ENCODE measurements at regions not wholly inside any gene's neighbourhood (a gene's known extent, or its start where the extent isn't known, plus 50 kb on each side); places are given as distances from the start of the nearest gene placed in this dataset.

GRCh38 chr4:54915276-54915675 lies 210.1 kb downstream of the KDR start:
- DNase-seq (ENCODE audit: low spot score) = no peak

GRCh38 chr4:54914781-54915180 lies 210.6 kb downstream of the KDR start:
- no peak for DNase-seq (ENCODE audit: low spot score)

- DNase-seq (ENCODE audit: low spot score) = no peak
These were observed 211.5 kb downstream of the KDR start for GRCh38 chr4:54913751-54914526.

- DNase-seq (ENCODE audit: low spot score) = no peak
These were observed 213.2 kb downstream of the KDR start for GRCh38 chr4:54912155-54912554.

- DNase-seq (ENCODE audit: low spot score) = no peak
These were observed 215.4 kb downstream of the KDR start for GRCh38 chr4:54909961-54910360.

- no peak for DNase-seq (ENCODE audit: low spot score)
These were observed 216.6 kb downstream of the KDR start for GRCh38 chr4:54908763-54909162.

- no peak for DNase-seq (ENCODE audit: low spot score)
These were observed 220.4 kb downstream of the KDR start for GRCh38 chr4:54904953-54905352.

GRCh38 chr4:54902976-54903375 lies 222.4 kb downstream of the KDR start:
- no peak for DNase-seq (ENCODE audit: low spot score)

- peak; percentile 32 for DNase-seq (ENCODE audit: low spot score)
These were observed 223.1 kb downstream of the KDR start for GRCh38 chr4:54902271-54902670.

- no peak for DNase-seq (ENCODE audit: low spot score)
These were observed 224.2 kb downstream of the KDR start for GRCh38 chr4:54901202-54901601.

- DNase-seq (ENCODE audit: low spot score) = no peak
These were observed 226.6 kb downstream of the KDR start for GRCh38 chr4:54898656-54899340.

- DNase-seq (ENCODE audit: low spot score) = no peak
These were observed 227.3 kb downstream of the KDR start for GRCh38 chr4:54898056-54898562.

- DNase-seq (ENCODE audit: low spot score) = no peak
These were observed 227.8 kb downstream of the KDR start for GRCh38 chr4:54897590-54897989.

- no peak for DNase-seq (ENCODE audit: low spot score)
These were observed 224.9 kb downstream of the KIT start for GRCh38 chr4:54882616-54883015.

- peak; percentile 47 for DNase-seq (ENCODE audit: low spot score)
These were observed 221.8 kb downstream of the KIT start for GRCh38 chr4:54879576-54879975.

- peak; percentile 16 for DNase-seq (ENCODE audit: low spot score)
These were observed 219.2 kb downstream of the KIT start for GRCh38 chr4:54877006-54877405.

- no peak for DNase-seq (ENCODE audit: low spot score)
These were observed 214.5 kb downstream of the KIT start for GRCh38 chr4:54872261-54872660.

GRCh38 chr4:54863571-54864255 lies 206.0 kb downstream of the KIT start:
- DNase-seq (ENCODE audit: low spot score) = no peak

- DNase-seq (ENCODE audit: low spot score) = no peak
These were observed 203.4 kb downstream of the KIT start for GRCh38 chr4:54861201-54861600.

GRCh38 chr4:54855191-54855854 lies 197.6 kb downstream of the KIT start:
- DNase-seq (ENCODE audit: low spot score) = no peak

GRCh38 chr4:54852602-54853001 lies 194.8 kb downstream of the KIT start:
- no peak for DNase-seq (ENCODE audit: low spot score)

GRCh38 chr4:54852054-54852453 lies 194.3 kb downstream of the KIT start:
- DNase-seq (ENCODE audit: low spot score) = no peak

Data from AG08396 (cell line).